GM12878 (cell line): ENCODE measurements at regions not wholly inside any gene's neighbourhood (a gene's known extent, or its start where the extent isn't known, plus 50 kb on each side); places are given as distances from the start of the nearest gene placed in this dataset.

Source experiments
- TCF12 ChIP-seq: IDR thresholded peaks from 2 replicates; pipeline ENCODE4 v1.6.1; 2011; ENCODE audit warnings: low read depth, mild to moderate bottlenecking, low read length
- TCF7 ChIP-seq: IDR thresholded peaks from 2 replicates; pipeline ENCODE4 v1.6.1; 2014; ENCODE audit warnings: antibody characterized with exemption, borderline replicate concordance
- TF ChIP-seq, protein P1 (sequence below), 3 experiments: IDR thresholded peaks in 2 of 3; conservative IDR thresholded peaks in 1 of 3; 2 replicates each; pipeline ENCODE4 v1.5.1; 2011; ENCODE audit warnings: low read depth in 3 of 3, low read length in 3 of 3, mild to moderate bottlenecking in 3 of 3, control low read depth in 2 of 3, moderate library complexity in 2 of 3, inconsistent platforms in 1 of 3, mixed read lengths in 1 of 3; ENCODE audit not compliant: control insufficient read depth in 2 of 3, insufficient read depth in 1 of 3; ENCODE audit errors: extremely low read depth in 1 of 3

DNA sequence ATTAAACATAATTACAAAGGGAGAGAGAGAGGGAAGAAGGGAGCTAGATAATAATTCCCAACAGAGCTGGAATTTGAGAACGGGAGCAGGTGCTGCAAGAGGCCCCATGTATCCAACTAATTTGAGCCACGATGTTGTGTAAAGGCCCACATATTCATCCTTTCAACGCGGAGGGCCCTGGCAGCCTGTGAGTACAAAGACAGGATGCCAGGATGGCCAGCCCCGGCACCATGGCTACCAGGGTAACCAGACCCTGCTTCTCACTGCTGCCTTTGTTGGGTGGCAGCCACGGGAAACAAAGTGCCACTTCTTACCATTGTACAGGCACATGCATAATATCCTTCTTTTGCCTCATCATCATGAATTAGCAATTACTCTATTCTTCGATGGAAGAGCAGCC, 492.0 kb upstream of the NRSN1 start:
- TF ChIP-seq TCF7 (no peak), TCF12 (no peak)
- TF ChIP-seq, protein P1, sequence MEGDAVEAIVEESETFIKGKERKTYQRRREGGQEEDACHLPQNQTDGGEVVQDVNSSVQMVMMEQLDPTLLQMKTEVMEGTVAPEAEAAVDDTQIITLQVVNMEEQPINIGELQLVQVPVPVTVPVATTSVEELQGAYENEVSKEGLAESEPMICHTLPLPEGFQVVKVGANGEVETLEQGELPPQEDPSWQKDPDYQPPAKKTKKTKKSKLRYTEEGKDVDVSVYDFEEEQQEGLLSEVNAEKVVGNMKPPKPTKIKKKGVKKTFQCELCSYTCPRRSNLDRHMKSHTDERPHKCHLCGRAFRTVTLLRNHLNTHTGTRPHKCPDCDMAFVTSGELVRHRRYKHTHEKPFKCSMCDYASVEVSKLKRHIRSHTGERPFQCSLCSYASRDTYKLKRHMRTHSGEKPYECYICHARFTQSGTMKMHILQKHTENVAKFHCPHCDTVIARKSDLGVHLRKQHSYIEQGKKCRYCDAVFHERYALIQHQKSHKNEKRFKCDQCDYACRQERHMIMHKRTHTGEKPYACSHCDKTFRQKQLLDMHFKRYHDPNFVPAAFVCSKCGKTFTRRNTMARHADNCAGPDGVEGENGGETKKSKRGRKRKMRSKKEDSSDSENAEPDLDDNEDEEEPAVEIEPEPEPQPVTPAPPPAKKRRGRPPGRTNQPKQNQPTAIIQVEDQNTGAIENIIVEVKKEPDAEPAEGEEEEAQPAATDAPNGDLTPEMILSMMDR (IDR thresholded peaks at IDR 0.05 in 2 of 3, conservative IDR thresholded peaks at IDR 0.05 in 1 of 3; ENCODE audit: control insufficient read depth in 2 of 3, extremely low read depth in 1 of 3, insufficient read depth in 1 of 3, low read depth in 3 of 3, low read length in 3 of 3), result no peak
